Naive thymus-derived CD8-positive, alpha-beta T cell (primary cell): ENCODE measurements at regions not wholly inside any gene's neighbourhood (a gene's known extent, or its start where the extent isn't known, plus 50 kb on each side); places are given as distances from the start of the nearest gene placed in this dataset.
"Not testable (repeated sequence)": the region's sequence is repeated elsewhere in the genome, so short reads cannot be mapped to it uniquely, and the experiment has no call there.

Source experiments
- ATAC-seq, 2 donors: fragments of 150-1000 bp; cut with Tn5 transposase in 1 of 2; sonication (Bioruptor Pico), chemical (Tn5 transposase) in 1 of 2; 1 replicate in 1 of 2; 2 replicates in 1 of 2; pipeline ENCODE4 v1.10.0; 2021; ENCODE audit warnings: mild to moderate bottlenecking in 2 of 2, moderate library complexity in 2 of 2
- POLR2A ChIA-PET: fragments of 350-600 bp; sonication (Branson Sonifier 250); formaldehyde crosslinking; loops from one replicate; lab custom pipeline; 2021; ENCODE audit warnings: antibody characterized with exemption; lab: Charles Lee
- DNase-seq, 10 donors: peaks; one replicate each; pipeline versions ENCODE4 v3.0.0 to v3.0.0-alpha.2; 2020 to 2022
- H3K27ac Mint-ChIP-seq, 10 donors: one replicate each; pipeline ENCODE4 v1.8.0; 2020 to 2022; ENCODE audit warnings: mild to moderate bottlenecking in 10 of 10, mixed read lengths in 10 of 10, moderate library complexity in 4 of 10, inconsistent platforms in 1 of 10
- H3K27me3 Mint-ChIP-seq, 5 donors: one replicate each; pipeline ENCODE4 v1.8.0; 2021 to 2022; ENCODE audit warnings: mixed read lengths in 5 of 5
- H3K36me3 Mint-ChIP-seq, 3 donors: one replicate each; pipeline ENCODE4 v1.8.0; 2020 to 2022; ENCODE audit warnings: mixed read lengths in 3 of 3, mild to moderate bottlenecking in 2 of 3, inconsistent platforms in 1 of 3
- H3K4me1 Mint-ChIP-seq, 4 donors: one replicate each; pipeline ENCODE4 v1.8.0; 2021 to 2022; ENCODE audit warnings: mixed read lengths in 4 of 4
- H3K4me3 Mint-ChIP-seq, 10 donors: one replicate each; pipeline ENCODE4 v1.8.0; 2020 to 2022; ENCODE audit warnings: mild to moderate bottlenecking in 10 of 10, mixed read lengths in 10 of 10, moderate library complexity in 6 of 10, inconsistent platforms in 1 of 10
- H3K9me3 Mint-ChIP-seq, 9 donors: one replicate each; pipeline ENCODE4 v1.8.0; 2020 to 2022; ENCODE audit warnings: mixed read lengths in 9 of 9, mild to moderate bottlenecking in 3 of 9, inconsistent platforms in 1 of 9, moderate library complexity in 1 of 9

GRCh38 chr3:20652231-20652986 is 466.4 kb upstream of the SGO1 start:
- Mint-ChIP-seq H3K9me3 (peaks cover 4 to 62% (median 10%) of the 10 kb centered on the region in 9 donors), H3K27me3 (no peaks in the 10 kb centered on the region), H3K4me3 (no peak overlapping the region), H3K36me3 (peaks cover 0 to 13% (median 0%) of the 10 kb centered on the region in 3 donors), H3K4me1 (no peaks in the 10 kb centered on the region), H3K27ac (no peak overlapping the region)
- ATAC-seq (no peak), DNase-seq (no peak)
- POLR2A ChIA-PET = no interaction called here

GRCh38 chr3:20648921-20649381 is 462.9 kb upstream of the SGO1 start:
- no peak for DNase-seq
- H3K4me1 Mint-ChIP-seq = no peaks in the 10 kb centered on the region
- H3K4me3 Mint-ChIP-seq = no peak overlapping the region
- peaks cover 0 to 13% (median 0%) of the 10 kb centered on the region in 3 donors for H3K36me3 Mint-ChIP-seq
- no peak for ATAC-seq
- H3K27ac Mint-ChIP-seq = no peak overlapping the region
- peaks cover 0 to 69% (median 10%) of the 10 kb centered on the region in 9 donors for H3K9me3 Mint-ChIP-seq
- no peaks in the 10 kb centered on the region for H3K27me3 Mint-ChIP-seq
- POLR2A ChIA-PET = no interaction called here

- no peak overlapping the region for H3K4me3 Mint-ChIP-seq
- POLR2A ChIA-PET = no interaction called here
- peaks cover 0 to 67% (median 10%) of the 10 kb centered on the region in 9 donors for H3K9me3 Mint-ChIP-seq
- no peaks in the 10 kb centered on the region for H3K27me3 Mint-ChIP-seq
- DNase-seq = no peak
- H3K27ac Mint-ChIP-seq = no peak overlapping the region
- H3K4me1 Mint-ChIP-seq = no peaks in the 10 kb centered on the region
- peaks cover 0 to 11% (median 0%) of the 10 kb centered on the region in 3 donors for H3K36me3 Mint-ChIP-seq
- no peak for ATAC-seq
These were observed 462.3 kb upstream of the SGO1 start for GRCh38 chr3:20648294-20648693.

- POLR2A ChIA-PET = no interaction called here
- Mint-ChIP-seq H3K27ac (no peak overlapping the region), H3K27me3 (no peaks in the 10 kb centered on the region), H3K4me1 (no peaks in the 10 kb centered on the region), H3K36me3 (peaks cover 0 to 8% (median 0%) of the 10 kb centered on the region in 3 donors), H3K9me3 (peaks cover 0 to 61% (median 13%) of the 10 kb centered on the region in 9 donors), H3K4me3 (no peak overlapping the region)
- ATAC-seq (no peak), DNase-seq (no peak)
These were observed 460.4 kb upstream of the SGO1 start for GRCh38 chr3:20646425-20646824.

- Mint-ChIP-seq H3K36me3 (peaks cover 0 to 8% (median 0%) of the 10 kb centered on the region in 3 donors), H3K27me3 (no peaks in the 10 kb centered on the region), H3K27ac (no peak overlapping the region), H3K4me3 (no peak overlapping the region), H3K9me3 (peaks cover 0 to 61% (median 13%) of the 10 kb centered on the region in 9 donors), H3K4me1 (no peaks in the 10 kb centered on the region)
- POLR2A ChIA-PET = no interaction called here
- DNase-seq (no peak), ATAC-seq (no peak)
These were observed 459.3 kb upstream of the SGO1 start for GRCh38 chr3:20645340-20645739.

- POLR2A ChIA-PET = no interaction called here
- H3K27me3 Mint-ChIP-seq = no peaks in the 10 kb centered on the region
- DNase-seq = no peak
- H3K4me1 Mint-ChIP-seq = no peaks in the 10 kb centered on the region
- no peak for ATAC-seq
- H3K27ac Mint-ChIP-seq = no peak overlapping the region
- peaks cover 0 to 9% (median 1%) of the 10 kb centered on the region in 3 donors for H3K36me3 Mint-ChIP-seq
- H3K9me3 Mint-ChIP-seq = peaks cover 0 to 34% (median 10%) of the 10 kb centered on the region in 9 donors
- H3K4me3 Mint-ChIP-seq = no peak overlapping the region
These were observed 451.7 kb upstream of the SGO1 start for GRCh38 chr3:20637729-20638128.

DNA sequence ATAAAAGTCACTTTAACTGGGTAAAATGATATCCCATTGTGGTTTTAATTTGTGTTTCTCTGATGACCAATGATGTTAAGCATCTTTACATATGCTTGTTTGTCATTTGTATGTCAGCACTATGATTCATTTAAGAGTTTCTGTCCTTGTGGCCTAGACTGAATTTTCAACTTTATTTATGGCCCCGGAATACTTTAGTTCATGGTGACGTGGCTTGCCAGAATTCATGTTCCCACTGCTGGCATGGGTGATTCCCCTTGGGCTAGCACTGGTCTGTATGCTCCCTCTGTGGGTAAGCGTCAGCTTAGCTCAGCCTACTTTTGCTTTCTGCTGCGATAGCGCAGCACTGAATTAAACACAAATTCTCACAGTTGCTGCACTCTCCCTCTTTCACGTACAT is 436.3 kb upstream of the SGO1 start:
- Mint-ChIP-seq H3K27ac (no peak overlapping the region), H3K27me3 (peaks cover 0 to 3% (median 0%) of the 10 kb centered on the region in 5 donors), H3K36me3 (peaks cover 3 to 20% (median 3%) of the 10 kb centered on the region in 3 donors), H3K4me3 (no peak overlapping the region), H3K9me3 (peaks cover 26 to 82% (median 57%) of the 10 kb centered on the region in 9 donors), H3K4me1 (no peaks in the 10 kb centered on the region)
- DNase-seq = no peak
- no peak for ATAC-seq
- POLR2A ChIA-PET = no interaction called here

GRCh38 chr3:20618621-20619020 is 432.6 kb upstream of the SGO1 start:
- Mint-ChIP-seq H3K36me3 (peaks cover 3 to 36% (median 3%) of the 10 kb centered on the region in 3 donors), H3K9me3 (peaks cover 27 to 82% (median 49%) of the 10 kb centered on the region in 9 donors)
- H3K27ac Mint-ChIP-seq, H3K27me3 Mint-ChIP-seq, POLR2A ChIA-PET, H3K4me3 Mint-ChIP-seq, DNase-seq, ATAC-seq, H3K4me1 Mint-ChIP-seq: not testable (repeated sequence)

DNA sequence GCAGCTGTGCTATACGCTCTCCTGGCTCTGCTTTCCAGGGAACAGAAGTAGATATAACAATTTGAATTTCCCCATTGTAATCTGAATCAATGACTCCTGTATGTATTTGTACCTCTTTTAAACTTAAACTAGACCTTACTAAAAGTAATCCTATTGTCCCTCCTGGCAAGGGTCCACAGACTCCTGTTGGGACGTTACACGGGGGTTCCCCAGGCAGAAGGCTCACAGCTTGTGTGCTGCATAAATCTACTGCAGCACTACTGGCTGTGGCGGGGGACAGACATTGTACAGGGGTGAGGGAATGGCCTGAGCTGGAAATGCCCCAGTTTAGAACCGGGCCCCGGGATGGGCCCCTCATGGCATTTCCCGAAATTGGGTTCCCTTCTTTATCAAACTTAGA is 432.2 kb upstream of the SGO1 start:
- H3K27me3 Mint-ChIP-seq, H3K27ac Mint-ChIP-seq, ATAC-seq, H3K4me1 Mint-ChIP-seq, DNase-seq, H3K4me3 Mint-ChIP-seq, POLR2A ChIA-PET: not testable (repeated sequence)
- peaks cover 28 to 82% (median 47%) of the 10 kb centered on the region in 9 donors for H3K9me3 Mint-ChIP-seq
- peaks cover 3 to 35% (median 3%) of the 10 kb centered on the region in 3 donors for H3K36me3 Mint-ChIP-seq

GRCh38 chr3:20615982-20616381 is 430.0 kb upstream of the SGO1 start:
- ATAC-seq, H3K27me3 Mint-ChIP-seq, H3K27ac Mint-ChIP-seq, DNase-seq, H3K4me3 Mint-ChIP-seq, H3K4me1 Mint-ChIP-seq, POLR2A ChIA-PET: not testable (repeated sequence)
- peaks cover 24 to 90% (median 63%) of the 10 kb centered on the region in 9 donors for H3K9me3 Mint-ChIP-seq
- H3K36me3 Mint-ChIP-seq = peaks cover 3 to 48% (median 10%) of the 10 kb centered on the region in 3 donors

DNA sequence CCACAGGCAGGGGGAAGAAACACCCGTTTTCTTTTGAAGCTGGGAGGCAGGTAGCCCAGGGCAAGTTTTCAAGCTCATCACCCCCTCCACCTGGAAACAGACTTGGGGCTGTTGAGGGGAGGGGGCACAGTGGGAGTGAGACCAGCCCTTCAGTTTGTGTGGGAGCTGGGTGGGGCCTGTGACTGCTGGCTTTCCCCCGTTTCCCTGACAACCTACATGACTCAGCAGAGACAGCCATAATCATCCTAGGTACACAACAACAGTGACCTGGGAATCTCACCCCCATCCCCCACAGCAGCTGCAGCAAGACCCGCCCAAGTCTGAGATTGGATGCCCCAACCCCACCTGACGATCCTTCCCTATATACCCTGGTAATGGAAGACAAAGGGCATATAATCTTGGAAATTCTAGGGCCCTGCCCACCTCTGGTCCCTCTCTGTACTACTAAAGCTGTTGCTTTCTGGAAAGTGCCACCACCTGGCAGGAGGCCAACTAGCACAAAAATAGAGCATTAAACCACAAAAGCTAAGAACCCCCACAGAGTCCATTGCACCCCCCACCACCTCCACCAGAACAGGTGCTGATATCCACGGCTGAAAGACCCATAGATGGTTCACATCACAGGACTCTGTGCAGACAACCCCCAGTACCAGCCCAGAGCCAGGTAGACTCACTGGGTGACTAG is 422.2 kb upstream of the SGO1 start:
- H3K4me1 Mint-ChIP-seq = no peaks in the 10 kb centered on the region
- peaks cover 0 to 61% (median 10%) of the 10 kb centered on the region in 3 donors for H3K36me3 Mint-ChIP-seq
- no peak for ATAC-seq
- DNase-seq = no peak
- H3K27ac Mint-ChIP-seq = no peak overlapping the region
- H3K4me3 Mint-ChIP-seq = no peak overlapping the region
- no peaks in the 10 kb centered on the region for H3K27me3 Mint-ChIP-seq
- H3K9me3 Mint-ChIP-seq = peaks cover 16 to 85% (median 69%) of the 10 kb centered on the region in 9 donors
- POLR2A ChIA-PET = no interaction called here

DNA sequence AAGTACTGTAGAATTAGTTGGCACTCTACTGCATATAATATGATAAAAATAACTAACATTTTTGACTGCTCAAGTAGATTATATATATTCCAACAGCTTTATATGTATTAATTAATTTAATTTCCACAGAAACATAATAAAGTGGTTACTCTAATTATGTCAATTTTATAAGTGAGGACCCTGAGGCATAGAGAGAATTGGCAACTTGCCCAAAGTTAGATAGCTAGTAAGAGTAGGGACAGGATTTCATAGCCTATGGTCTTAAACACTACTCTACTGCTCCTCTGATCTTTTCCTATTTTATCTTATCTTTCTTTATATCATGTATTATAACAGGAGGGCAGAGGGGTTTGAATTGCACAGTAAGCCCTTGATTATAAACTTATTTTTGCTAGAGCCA is 418.7 kb upstream of the SGO1 start:
- H3K27me3 Mint-ChIP-seq = peaks cover 0 to 1% (median 0%) of the 10 kb centered on the region in 5 donors
- H3K4me3 Mint-ChIP-seq = no peak overlapping the region
- H3K36me3 Mint-ChIP-seq = peaks cover 0 to 57% (median 5%) of the 10 kb centered on the region in 3 donors
- H3K4me1 Mint-ChIP-seq = no peaks in the 10 kb centered on the region
- POLR2A ChIA-PET = no interaction called here
- DNase-seq (no peak), ATAC-seq (no peak)
- H3K9me3 Mint-ChIP-seq = peaks cover 14 to 80% (median 58%) of the 10 kb centered on the region in 9 donors
- no peak overlapping the region for H3K27ac Mint-ChIP-seq

GRCh38 chr3:20589275-20589674 is 403.3 kb upstream of the SGO1 start:
- Mint-ChIP-seq H3K9me3 (peaks cover 10 to 61% (median 33%) of the 10 kb centered on the region in 9 donors), H3K4me1 (no peaks in the 10 kb centered on the region), H3K27ac (no peak overlapping the region), H3K27me3 (no peaks in the 10 kb centered on the region), H3K4me3 (no peak overlapping the region), H3K36me3 (peaks cover 0 to 26% (median 2%) of the 10 kb centered on the region in 3 donors)
- DNase-seq = no peak
- POLR2A ChIA-PET = no interaction called here
- no peak for ATAC-seq
